AG10803 (cell line): ENCODE measurements at regions not wholly inside any gene's neighbourhood (a gene's known extent, or its start where the extent isn't known, plus 50 kb on each side); places are given as distances from the start of the nearest gene placed in this dataset.
"Not testable (repeated sequence)": the region's sequence is repeated elsewhere in the genome, so short reads cannot be mapped to it uniquely, and the experiment has no call there.

ENCODE experiments used
- DNase-seq: peaks from one replicate; pipeline ENCODE4 v3.0.0; 2010; ENCODE audit warnings: low read depth
- H3K4me3 ChIP-seq: 2 replicates; pipeline ENCODE4 v1.5.1; 2011; ENCODE audit warnings: mild to moderate bottlenecking, low read length, control low read depth
- CTCF ChIP-seq: conservative IDR thresholded peaks from 2 replicates; pipeline ENCODE4 v1.5.1; 2011; ENCODE audit warnings: mild to moderate bottlenecking, low read length, control low read depth, inconsistent platforms

- no peak for DNase-seq
- no peak for TF ChIP-seq CTCF
- H3K4me3 ChIP-seq: no peak overlapping the region
These were observed 521.6 kb upstream of the TSPY4 start for GRCh38 chrY:8815616-8816015.

GRCh38 chrY:8820032-8820431 lies 517.2 kb upstream of the TSPY4 start:
- H3K4me3 ChIP-seq: no peak overlapping the region
- no peak for DNase-seq
- TF ChIP-seq CTCF: no peak

GRCh38 chrY:8821106-8821505 lies 516.2 kb upstream of the TSPY4 start:
- H3K4me3 ChIP-seq: no peak overlapping the region
- no peak for DNase-seq
- no peak for TF ChIP-seq CTCF

- no peak overlapping the region for H3K4me3 ChIP-seq
- no peak for TF ChIP-seq CTCF
- no peak for DNase-seq
These were observed 485.0 kb upstream of the TSPY4 start for GRCh38 chrY:8852278-8852677.

DNA sequence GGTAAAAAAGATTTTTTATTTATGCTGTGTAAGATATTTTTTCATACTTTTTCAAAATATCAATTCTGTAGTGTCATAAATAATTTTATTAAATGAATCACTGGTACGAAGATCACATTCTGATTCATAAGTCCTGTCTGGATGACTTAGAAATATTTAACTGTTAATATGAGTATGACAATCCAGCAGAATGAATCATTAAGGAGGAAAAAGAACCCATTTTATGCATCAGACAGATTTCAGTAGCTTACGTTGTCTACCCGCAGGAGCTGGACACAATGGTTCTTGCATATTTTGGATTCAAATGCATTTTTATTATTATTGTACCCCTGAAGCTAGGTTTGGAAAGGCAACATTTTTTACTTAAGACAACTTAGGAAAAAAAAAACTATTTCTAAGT lies 448.9 kb upstream of the TSPY4 start:
- no peak overlapping the region for H3K4me3 ChIP-seq
- TF ChIP-seq CTCF: no peak
- DNase-seq: no peak

- no peak for TF ChIP-seq CTCF
- no peak overlapping the region for H3K4me3 ChIP-seq
- DNase-seq: no peak
These were observed 439.4 kb upstream of the TSPY4 start for GRCh38 chrY:8897876-8898275.

DNA sequence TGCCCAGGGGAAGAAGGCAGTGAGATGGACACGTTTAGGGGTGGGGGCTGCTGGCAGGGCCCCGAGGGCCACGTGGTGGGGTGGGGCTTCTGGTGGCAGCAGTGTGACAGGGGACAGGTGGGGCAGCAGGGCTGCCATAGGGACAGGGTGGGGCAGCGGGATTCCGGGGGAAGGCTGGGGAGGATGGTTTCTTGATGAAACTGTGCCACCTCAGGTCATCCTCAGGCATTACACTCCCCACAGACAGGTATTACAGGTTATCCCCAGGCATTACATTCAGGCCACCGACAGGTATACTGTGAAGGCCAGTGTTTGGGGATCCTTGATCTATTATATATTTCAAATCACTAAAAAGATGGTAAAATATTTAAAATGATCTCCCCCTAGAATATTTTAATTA lies 432.1 kb upstream of the TSPY4 start:
- TF ChIP-seq CTCF: no peak
- no peak overlapping the region for H3K4me3 ChIP-seq
- DNase-seq: no peak

DNA sequence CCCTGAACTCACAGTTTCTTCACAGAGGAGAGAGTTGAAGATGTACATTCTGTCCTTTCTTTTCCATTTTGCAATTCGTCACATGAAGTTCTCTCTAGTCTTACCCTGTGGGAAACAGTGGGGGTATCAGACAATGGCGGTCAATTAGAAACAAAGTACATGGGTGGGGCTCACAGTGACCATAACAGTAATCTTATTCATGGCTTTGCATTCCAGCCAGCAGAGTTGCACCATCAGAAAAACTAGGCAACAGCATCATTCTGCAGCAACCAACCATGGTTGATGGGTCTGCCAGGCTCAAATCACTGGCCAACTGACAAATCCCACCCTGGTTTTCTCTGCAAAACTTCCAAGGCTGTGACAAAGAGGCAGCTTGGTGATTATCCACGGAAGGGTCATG lies 414.7 kb upstream of the TSPY4 start:
- DNase-seq: not testable (repeated sequence)

More for the DNA sequence above, 414.7 kb upstream of the TSPY4 start:
- H3K4me3 ChIP-seq: not testable (repeated sequence)
